T-cell (primary cell): ENCODE measurements at regions not wholly inside any gene's neighbourhood (a gene's known extent, or its start where the extent isn't known, plus 50 kb on each side); places are given as distances from the start of the nearest gene placed in this dataset.

Experiments
- ATAC-seq, 4 experiments: fragments of 200-7000 bp in 3 of 4; fragments of 150-1000 bp in 1 of 4; cut with Tn5 transposase; replicated peaks in 1 of 4; 1 replicate in 3 of 4; 2 replicates in 1 of 4; pipeline ENCODE4 v1.10.0; 2021; ENCODE audit warnings: moderate library complexity in 3 of 4, mild to moderate bottlenecking in 2 of 4, moderate number of reproducible peaks in 1 of 4
- CTCF ChIA-PET, 2 donors: fragments of 300-600 bp; sonication (Branson Sonifier 250); formaldehyde crosslinking; loops; one replicate each; lab custom pipeline; 2022; ENCODE audit warnings: antibody characterized with exemption in 2 of 2; lab: Charles Lee
- POLR2A ChIA-PET, 2 donors: fragments of 300-600 bp; sonication (Branson Sonifier 250); formaldehyde crosslinking; loops; one replicate each; lab custom pipeline; 2022; ENCODE audit warnings: antibody characterized with exemption in 2 of 2; lab: Charles Lee
- DNase-seq, 35 experiments: peaks; one replicate each; pipeline versions ENCODE4 v3.0.0 to v3.0.0-alpha.2; 2013 to 2023
- H3K27ac ChIP-seq: one replicate; pipeline ENCODE4 v1.5.1; 2013; ENCODE audit warnings: low read length
- H3K27me3 ChIP-seq, 2 experiments: replicated peaks in 1 of 2; 1 replicate in 1 of 2; 2 replicates in 1 of 2; pipeline versions ENCODE4 v1.6.1 to v1.7.0; 2013; ENCODE audit warnings: low read length in 1 of 2, mixed read lengths in 1 of 2; ENCODE audit not compliant: control insufficient read depth in 2 of 2, insufficient read depth in 2 of 2; ENCODE audit errors: extremely low read depth in 1 of 2
- H3K36me3 ChIP-seq, 2 donors: 1 replicate in 1 of 2; 2 replicates in 1 of 2; pipeline versions ENCODE4 v1.6.1 to v1.7.0; 2013; ENCODE audit warnings: low read length in 1 of 2; ENCODE audit not compliant: control insufficient read depth in 2 of 2, insufficient read depth in 1 of 2; ENCODE audit errors: extremely low read depth in 1 of 2
- H3K4me1 ChIP-seq, 2 experiments: 1 replicate in 1 of 2; 2 replicates in 1 of 2; pipeline versions ENCODE4 v1.6.1 to v1.7.0; 2013; ENCODE audit warnings: low read length in 2 of 2, mixed read lengths in 1 of 2; ENCODE audit not compliant: insufficient read depth in 2 of 2, control insufficient read depth in 1 of 2; ENCODE audit errors: extremely low read depth in 1 of 2
- H3K4me3 ChIP-seq, 2 donors: 1 replicate in 1 of 2; 2 replicates in 1 of 2; pipeline versions ENCODE4 v1.5.1 to v1.7.0; 2013; ENCODE audit warnings: mild to moderate bottlenecking in 2 of 2, low read length in 1 of 2, moderate library complexity in 1 of 2; ENCODE audit not compliant: control insufficient read depth in 1 of 2; ENCODE audit errors: extremely low read depth in 1 of 2
- H3K9me3 ChIP-seq: 2 replicates; pipeline ENCODE4 v1.7.0; 2013
- H3K27ac Mint-ChIP-seq, 2 donors: one replicate each; pipeline ENCODE4 v1.8.0; 2020 to 2021; ENCODE audit warnings: mild to moderate bottlenecking in 2 of 2, mixed read lengths in 2 of 2
- H3K27me3 Mint-ChIP-seq, 2 donors: one replicate each; pipeline ENCODE4 v1.8.0; 2021 to 2022; ENCODE audit warnings: mixed read lengths in 2 of 2
- H3K36me3 Mint-ChIP-seq: one replicate; pipeline ENCODE4 v1.8.0; 2021; ENCODE audit warnings: mixed read lengths
- H3K4me1 Mint-ChIP-seq, 3 donors: one replicate each; pipeline ENCODE4 v1.8.0; 2020 to 2022; ENCODE audit warnings: mixed read lengths in 3 of 3, mild to moderate bottlenecking in 1 of 3
- H3K4me3 Mint-ChIP-seq, 3 donors: one replicate each; pipeline ENCODE4 v1.8.0; 2020 to 2022; ENCODE audit warnings: mild to moderate bottlenecking in 3 of 3, mixed read lengths in 3 of 3, moderate library complexity in 3 of 3
- H3K9me3 Mint-ChIP-seq, 3 donors: one replicate each; pipeline ENCODE4 v1.8.0; 2020 to 2022; ENCODE audit warnings: mixed read lengths in 3 of 3
- WGBS: methylation state at CpG from one replicate; pipeline ENCODE4 v1.1.5; 2013; ENCODE audit warnings: missing lambda C conversion rate; ENCODE audit not compliant: insufficient coverage; 5-methylcytosine and 5-hydroxymethylcytosine counted together

DNA sequence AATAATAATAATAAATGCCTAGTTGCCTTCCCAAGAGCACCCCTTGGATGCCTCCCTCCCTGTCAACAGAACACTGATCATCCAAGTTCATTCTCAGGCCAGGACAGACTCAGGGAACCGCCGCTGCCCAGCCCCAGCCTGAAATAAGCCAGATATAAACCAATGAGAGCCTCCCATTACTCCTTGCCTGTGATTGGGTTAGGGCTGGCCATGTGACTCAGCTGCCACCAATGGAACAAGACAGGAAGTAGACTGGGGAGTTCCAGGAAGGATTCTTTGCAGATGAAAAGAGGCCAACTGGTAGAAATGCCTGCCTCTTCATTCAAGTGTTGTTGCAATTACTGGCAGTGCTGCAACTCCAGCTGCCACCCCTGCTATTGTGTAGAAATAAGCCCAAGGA is 146.4 kb upstream of the TIAM1 start:
- Histone ChIP-seq H3K9me3 (no peaks in the 10 kb centered on the region), H3K36me3 (peaks cover 0 to 3% of the 10 kb centered on the region in 2 donors), H3K4me3 (no peak overlapping the region), H3K27me3 (peaks cover 0 to 4% of the 10 kb centered on the region in 2 experiments), H3K4me1 (no peaks in the 10 kb centered on the region), H3K27ac (no peak overlapping the region)
- POLR2A ChIA-PET = no interaction called here
- CTCF ChIA-PET = no interaction called here
- DNase-seq (no peak), ATAC-seq (no peak)
- H3K9me3 Mint-ChIP-seq = no peaks in the 10 kb centered on the region
- peaks cover 0 to 6% (median 3%) of the 10 kb centered on the region in 3 donors for H3K4me1 Mint-ChIP-seq
- no peaks in the 10 kb centered on the region for H3K27me3 Mint-ChIP-seq
- no peaks in the 10 kb centered on the region for H3K36me3 Mint-ChIP-seq
- H3K27ac Mint-ChIP-seq = no peak overlapping the region
- WGBS = 80% methylated on average over 2 of the region's 2 CpGs
- H3K4me3 Mint-ChIP-seq = no peak overlapping the region

DNA sequence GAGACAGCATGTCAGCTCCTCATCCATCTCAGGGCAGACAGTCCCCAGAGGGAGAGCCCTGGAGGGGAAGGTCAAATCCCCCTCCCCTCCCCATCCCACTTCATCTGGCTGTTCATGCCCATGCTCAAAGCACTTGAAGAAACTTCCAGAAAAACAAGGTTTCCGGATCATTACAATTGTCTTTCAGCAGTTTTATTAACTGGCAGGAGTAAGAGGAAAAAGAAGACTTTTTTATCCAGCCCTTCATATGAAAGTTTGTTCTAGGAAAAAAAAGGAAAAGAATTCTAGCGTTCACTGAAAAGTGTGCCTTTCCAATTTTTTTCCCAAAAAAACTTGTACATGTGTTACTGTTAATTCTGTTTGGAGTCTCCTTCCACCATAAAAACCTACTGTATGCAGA is 145.7 kb upstream of the TIAM1 start:
- Histone ChIP-seq H3K27ac (no peak overlapping the region), H3K36me3 (peaks cover 0 to 3% of the 10 kb centered on the region in 2 donors), H3K9me3 (no peaks in the 10 kb centered on the region), H3K4me1 (no peaks in the 10 kb centered on the region), H3K4me3 (no peak overlapping the region), H3K27me3 (peaks cover 0 to 4% of the 10 kb centered on the region in 2 experiments)
- H3K4me3 Mint-ChIP-seq = no peak overlapping the region
- no CpG with 5 or more reads among the region's 2 CpGs for WGBS
- H3K4me1 Mint-ChIP-seq = peaks cover 0 to 6% (median 3%) of the 10 kb centered on the region in 3 donors
- ChIA-PET POLR2A (no interaction called here), CTCF (no interaction called here)
- peaks cover 5 to 6% (median 5%) of the 10 kb centered on the region in 3 donors for H3K9me3 Mint-ChIP-seq
- H3K36me3 Mint-ChIP-seq = peaks cover 3% of the 10 kb centered on the region
- ATAC-seq (no peak), DNase-seq (no peak)
- no peak overlapping the region for H3K27ac Mint-ChIP-seq
- H3K27me3 Mint-ChIP-seq = no peaks in the 10 kb centered on the region

DNA sequence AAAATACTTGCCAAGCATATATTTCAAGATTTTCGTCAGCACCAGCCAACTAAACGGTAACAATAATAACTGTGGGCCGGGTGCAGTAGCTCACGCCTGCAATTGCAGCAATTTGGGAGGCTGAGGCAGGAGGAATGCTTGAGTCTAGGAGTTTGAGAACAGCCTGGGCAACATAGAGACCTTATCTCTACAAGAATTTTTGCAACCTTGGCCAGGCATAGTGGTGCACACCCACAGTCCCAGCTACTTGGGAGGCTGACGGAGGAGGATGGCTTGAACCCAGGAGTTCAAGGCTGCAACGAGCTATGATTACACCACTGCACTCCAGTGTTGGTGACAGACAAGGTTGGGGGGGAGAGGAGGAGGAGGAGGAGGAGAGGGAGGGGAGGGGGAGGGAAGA is 145.0 kb upstream of the TIAM1 start:
- no CpG with 5 or more reads among the region's 6 CpGs for WGBS
- POLR2A ChIA-PET = interaction anchor here in 1 of 2 donors (0.6 kb wide), 1 partner anchor 72 kb away, joined by 4 read pairs; no protein-coding TSS in a partner anchor

DNA sequence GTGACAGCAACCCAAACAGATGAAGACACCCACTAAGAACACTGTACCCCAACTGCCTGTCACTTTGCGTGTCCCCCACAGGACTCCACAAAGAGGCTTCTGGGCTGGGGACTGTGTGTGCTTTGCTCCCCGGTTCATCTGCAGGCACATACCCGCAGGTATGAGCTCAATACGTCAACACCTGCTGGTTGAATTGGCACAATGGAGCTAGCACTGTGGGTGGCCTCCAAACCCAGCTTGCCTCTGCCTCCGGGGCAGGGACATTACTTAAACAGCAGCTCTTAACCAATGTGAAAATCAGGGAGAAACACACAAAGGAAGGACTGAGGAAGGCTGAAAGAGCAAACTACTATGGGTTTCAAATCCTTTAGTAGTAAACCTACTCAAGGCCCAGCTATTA is 140.2 kb upstream of the TIAM1 start:
- no peaks in the 10 kb centered on the region for H3K9me3 ChIP-seq
- H3K9me3 Mint-ChIP-seq = peaks cover 7 to 22% (median 13%) of the 10 kb centered on the region in 3 donors
- ATAC-seq (no peak), DNase-seq (no peak)
- POLR2A ChIA-PET = no interaction called here
- CTCF ChIA-PET = interaction anchor here (0.6 kb wide), 3 partner anchors 87 to 642 kb away, joined by 3 to 5 read pairs (median 3); no protein-coding TSS in a partner anchor
- no peak overlapping the region for H3K4me3 Mint-ChIP-seq
- no peak overlapping the region for H3K4me3 ChIP-seq
- H3K36me3 Mint-ChIP-seq = peaks cover 4% of the 10 kb centered on the region
- H3K36me3 ChIP-seq = peaks cover 0 to 7% of the 10 kb centered on the region in 2 donors
- no peak overlapping the region for H3K27ac ChIP-seq
- no peaks in the 10 kb centered on the region for H3K4me1 Mint-ChIP-seq
- no peak overlapping the region for H3K27ac Mint-ChIP-seq
- no peaks in the 10 kb centered on the region for H3K27me3 Mint-ChIP-seq
- no peaks in the 10 kb centered on the region for H3K4me1 ChIP-seq
- H3K27me3 ChIP-seq = peaks cover 0 to 10% of the 10 kb centered on the region in 2 experiments
- WGBS = 90% methylated on average over 5 of the region's 5 CpGs

More for the DNA sequence above, 145.0 kb upstream of the TIAM1 start:
- H3K27me3 Mint-ChIP-seq = no peaks in the 10 kb centered on the region
- CTCF ChIA-PET = no interaction called here
- H3K27me3 ChIP-seq = peaks cover 0 to 4% of the 10 kb centered on the region in 2 experiments
- H3K4me3 ChIP-seq = no peak overlapping the region
- no peak overlapping the region for H3K27ac ChIP-seq
- peaks cover 0 to 6% (median 3%) of the 10 kb centered on the region in 3 donors for H3K4me1 Mint-ChIP-seq
- H3K36me3 ChIP-seq = peaks cover 0 to 3% of the 10 kb centered on the region in 2 donors
- H3K36me3 Mint-ChIP-seq = peaks cover 4% of the 10 kb centered on the region
- DNase-seq = no peak
- H3K4me1 ChIP-seq = no peaks in the 10 kb centered on the region
- no peak overlapping the region for H3K27ac Mint-ChIP-seq
- H3K4me3 Mint-ChIP-seq = no peak overlapping the region
- peaks cover 7 to 11% (median 9%) of the 10 kb centered on the region in 3 donors for H3K9me3 Mint-ChIP-seq
- H3K9me3 ChIP-seq = no peaks in the 10 kb centered on the region
- ATAC-seq = no peak

DNA sequence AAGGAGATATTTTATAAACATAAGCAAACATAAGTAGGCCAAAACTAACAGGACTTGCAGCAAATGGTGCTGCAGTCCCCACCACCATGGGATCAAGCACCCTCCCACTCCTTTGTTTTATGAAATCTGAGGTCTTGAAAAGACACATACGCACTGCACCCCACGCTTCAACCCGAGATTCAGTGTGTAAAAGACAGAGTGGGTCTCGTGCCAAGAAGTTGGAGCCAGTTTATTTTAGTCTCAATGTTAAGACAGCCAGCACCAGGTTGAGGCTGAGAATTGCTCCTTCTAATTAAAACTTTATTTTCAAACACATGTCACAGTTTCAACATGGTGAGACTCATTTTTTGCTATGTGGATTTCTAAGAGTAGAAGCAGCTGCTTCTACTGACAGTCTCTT is 139.1 kb upstream of the TIAM1 start:
- Mint-ChIP-seq H3K36me3 (peaks cover 4% of the 10 kb centered on the region), H3K27me3 (no peaks in the 10 kb centered on the region), H3K9me3 (peaks cover 7 to 22% (median 13%) of the 10 kb centered on the region in 3 donors), H3K4me1 (no peaks in the 10 kb centered on the region), H3K27ac (no peak overlapping the region), H3K4me3 (no peak overlapping the region)
- Histone ChIP-seq H3K9me3 (no peaks in the 10 kb centered on the region), H3K27ac (no peak overlapping the region), H3K4me1 (no peaks in the 10 kb centered on the region), H3K36me3 (peaks cover 0 to 7% of the 10 kb centered on the region in 2 donors), H3K4me3 (no peak overlapping the region), H3K27me3 (peaks cover 0 to 10% of the 10 kb centered on the region in 2 experiments)
- CTCF ChIA-PET = no interaction called here
- no peak for ATAC-seq
- 87% methylated on average over 4 of the region's 4 CpGs for WGBS
- no peak for DNase-seq
- POLR2A ChIA-PET = no interaction called here

DNA sequence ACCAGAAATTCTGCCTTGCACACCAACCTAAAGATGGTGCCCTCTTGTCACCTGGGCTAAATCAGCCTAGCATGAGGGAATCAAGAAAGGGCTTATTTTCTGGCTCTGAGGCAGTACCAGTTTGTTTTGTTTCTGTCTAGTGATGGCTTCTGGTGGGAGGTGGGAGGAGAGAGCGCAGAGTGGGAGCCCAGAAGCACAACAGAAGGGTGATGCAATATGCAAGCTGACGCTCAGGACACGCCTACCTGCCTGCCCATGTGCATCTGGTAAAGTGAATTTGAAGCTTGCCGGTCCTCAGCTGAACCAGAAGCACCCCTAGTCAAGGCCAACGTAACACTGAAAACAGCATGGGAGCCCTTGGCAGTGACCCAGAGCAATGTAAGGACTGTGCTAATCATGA is 138.4 kb upstream of the TIAM1 start:
- Mint-ChIP-seq H3K9me3 (peaks cover 7 to 22% (median 13%) of the 10 kb centered on the region in 3 donors), H3K27me3 (no peaks in the 10 kb centered on the region), H3K27ac (no peak overlapping the region), H3K4me1 (no peaks in the 10 kb centered on the region), H3K36me3 (peaks cover 4% of the 10 kb centered on the region), H3K4me3 (no peak overlapping the region)
- ATAC-seq = no peak
- Histone ChIP-seq H3K9me3 (no peaks in the 10 kb centered on the region), H3K27me3 (peaks cover 0 to 10% of the 10 kb centered on the region in 2 experiments), H3K36me3 (peaks cover 0 to 7% of the 10 kb centered on the region in 2 donors), H3K27ac (no peak overlapping the region), H3K4me1 (no peaks in the 10 kb centered on the region), H3K4me3 (no peak overlapping the region)
- 98% methylated on average over 5 of the region's 5 CpGs for WGBS
- ChIA-PET POLR2A (no interaction called here), CTCF (no interaction called here)
- DNase-seq = no peak
